GM12873 (cell line): ENCODE measurements at regions not wholly inside any gene's neighbourhood (a gene's known extent, or its start where the extent isn't known, plus 50 kb on each side); places are given as distances from the start of the nearest gene placed in this dataset.

Experiments
- CTCF ChIP-seq: IDR thresholded peaks from 2 replicates; pipeline ENCODE4 v1.5.1; 2012; ENCODE audit warnings: low read depth, mild to moderate bottlenecking, moderate library complexity, low read length, control low read depth; ENCODE audit not compliant: insufficient read depth; ENCODE audit errors: missing control alignments

- TF ChIP-seq CTCF, result no peak
Observed at GRCh38 chr1:184811439-184812111, 56.9 kb upstream of the EDEM3 start.

- no peak for TF ChIP-seq CTCF
Observed at GRCh38 chr1:184810735-184811343, 56.2 kb upstream of the EDEM3 start.

GRCh38 chr1:184806296-184806721, 51.7 kb upstream of the EDEM3 start:
- TF ChIP-seq CTCF, result no peak

GRCh38 chr1:184805667-184806295, 51.1 kb upstream of the EDEM3 start:
- TF ChIP-seq CTCF, result peak; percentile 90
